Hindlimb muscle (tissue), 1 donor: ENCODE measurements at regions not wholly inside any gene's neighbourhood (a gene's known extent, or its start where the extent isn't known, plus 50 kb on each side); places are given as distances from the start of the nearest gene placed in this dataset.
"Not testable (repeated sequence)": the region's sequence is repeated elsewhere in the genome, so short reads cannot be mapped to it uniquely, and the experiment has no call there.

Experiments
- DNase-seq: peaks from one replicate; pipeline ENCODE4 v3.0.0-alpha.2; 2013

DNA sequence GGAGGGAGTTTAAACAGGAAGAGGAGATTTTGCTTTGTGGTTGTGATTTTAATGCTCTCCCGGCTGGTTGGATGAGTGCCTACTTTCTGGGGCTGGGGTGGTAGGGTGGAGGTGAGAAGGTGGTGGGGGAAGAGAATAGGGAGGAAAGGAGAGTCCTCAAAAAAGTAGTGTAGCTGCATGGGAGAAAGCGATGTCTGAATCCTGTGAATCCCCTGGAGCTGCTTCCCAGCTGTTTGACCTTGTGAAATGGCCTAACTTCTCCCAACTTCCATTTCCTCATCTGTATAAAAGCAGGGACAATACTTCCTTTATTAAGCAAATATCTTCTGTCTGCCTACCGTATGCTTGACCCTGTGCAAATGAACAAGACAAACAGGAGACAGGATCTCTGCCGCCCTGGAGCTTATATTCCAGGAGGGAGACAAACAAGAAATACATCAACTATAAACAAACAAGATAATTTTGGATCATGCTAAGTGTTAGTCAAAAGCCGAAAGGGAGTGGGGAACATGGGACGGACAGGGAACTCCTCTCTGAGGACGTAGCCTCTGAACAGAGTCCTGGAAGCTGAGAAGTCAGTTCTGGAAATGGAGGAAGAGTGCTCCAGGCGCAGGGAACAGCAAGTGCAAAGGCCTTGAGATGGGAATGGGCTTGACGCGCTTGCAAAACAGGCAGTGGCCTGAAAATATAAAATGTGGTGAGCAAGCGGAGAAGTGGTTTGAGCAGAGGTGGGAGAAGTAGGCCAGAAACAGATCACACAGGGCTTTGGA lies 103.5 kb downstream of the SPRY4 start:
- DNase-seq: no peak

DNA sequence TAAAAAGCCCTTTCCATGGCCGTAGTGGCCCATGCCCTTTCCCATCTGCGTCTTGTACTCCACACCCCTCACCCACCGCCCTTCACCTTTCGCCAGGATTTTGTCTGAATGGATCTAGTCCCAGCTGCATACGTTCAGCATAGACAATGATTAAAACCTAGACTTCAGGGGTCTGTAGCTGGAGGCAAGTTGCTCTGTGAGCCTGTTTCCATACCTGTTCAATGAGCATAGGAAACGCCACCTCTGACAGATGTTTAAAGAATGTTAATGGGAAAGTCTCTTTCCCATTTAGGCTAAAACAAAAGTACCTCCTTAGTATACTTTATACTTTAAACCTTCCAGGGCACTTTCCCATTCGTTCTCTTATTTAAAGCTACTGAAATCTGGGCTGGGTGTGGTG lies 105.7 kb downstream of the SPRY4 start:
- DNase-seq: no peak

DNA sequence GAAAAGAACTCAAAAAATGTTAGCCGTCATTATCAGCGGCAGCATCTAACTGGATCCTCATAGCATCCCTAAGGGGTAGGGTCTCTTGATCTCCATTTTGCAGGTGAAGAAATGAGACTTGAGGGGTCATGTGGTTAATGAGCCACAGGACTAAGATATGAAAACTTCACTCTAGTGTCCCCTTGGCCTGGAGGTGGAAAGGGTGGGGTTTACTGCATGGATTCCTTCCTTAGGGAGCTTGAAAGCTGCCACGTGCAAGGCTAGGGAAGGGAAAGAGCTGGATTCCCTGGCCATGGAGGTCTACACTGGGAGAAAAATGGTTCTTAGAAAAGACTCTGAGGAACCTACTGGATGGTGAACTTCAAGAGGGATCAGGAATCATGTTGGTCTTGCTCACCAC lies 107.9 kb downstream of the SPRY4 start:
- DNase-seq: no peak

DNA sequence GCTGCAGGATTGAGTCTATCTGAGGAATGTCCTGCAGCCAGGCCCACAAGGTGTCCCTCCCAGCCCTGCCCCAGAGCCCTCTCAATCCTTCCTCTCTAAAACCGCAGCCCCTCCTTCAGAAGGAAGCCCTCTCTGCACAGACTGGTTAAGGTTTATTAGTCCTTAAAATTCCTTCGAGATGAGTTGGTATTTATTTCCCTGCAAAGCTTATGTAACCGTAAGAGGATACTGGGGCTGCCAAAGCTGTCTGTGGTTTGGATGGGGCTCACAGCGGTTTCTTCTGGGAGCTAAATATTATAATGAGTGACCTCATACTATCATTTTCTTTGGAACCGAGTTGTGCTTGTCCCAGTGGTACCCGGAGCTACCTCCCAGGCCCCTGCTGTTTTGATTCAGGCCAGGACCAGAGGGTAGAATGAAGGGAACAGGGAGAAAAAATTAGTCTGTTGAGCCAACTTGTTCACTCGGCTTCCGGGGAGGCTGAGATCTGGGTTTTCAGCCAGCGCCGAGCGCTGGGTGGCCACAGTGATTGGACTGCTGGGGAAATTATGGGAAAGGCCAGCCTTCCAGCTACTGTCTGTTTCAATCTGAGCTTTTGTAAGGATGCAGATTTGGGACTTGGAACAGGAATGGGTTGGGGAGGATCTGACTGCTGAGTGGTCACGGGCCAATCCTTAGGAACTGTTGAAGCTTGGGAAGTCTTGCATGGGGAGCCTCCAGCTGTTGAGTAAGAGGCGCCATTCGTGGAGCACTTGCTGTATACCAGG lies 107.5 kb downstream of the NDFIP1 start:
- DNase-seq: peak; percentile 81

DNA sequence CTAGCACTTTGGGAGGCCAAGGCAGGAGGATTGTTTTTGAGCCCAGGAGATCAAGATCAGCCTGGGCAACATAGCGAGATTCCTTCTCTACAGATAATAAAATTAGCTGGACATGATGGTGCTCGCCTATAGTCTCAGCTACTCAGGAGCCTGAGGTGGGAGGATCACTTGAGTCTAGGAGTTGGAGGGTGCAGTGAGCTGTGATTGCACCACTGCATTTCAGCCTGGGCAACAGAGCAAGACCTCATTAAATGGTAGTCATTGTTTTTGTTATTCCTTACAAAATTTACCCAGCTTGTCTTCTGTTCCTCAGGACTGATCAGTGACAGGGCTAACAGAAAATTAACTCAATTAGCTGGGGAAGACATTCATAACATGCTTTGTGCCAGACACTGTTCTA lies 104.5 kb downstream of the NDFIP1 start:
- no peak for DNase-seq

DNA sequence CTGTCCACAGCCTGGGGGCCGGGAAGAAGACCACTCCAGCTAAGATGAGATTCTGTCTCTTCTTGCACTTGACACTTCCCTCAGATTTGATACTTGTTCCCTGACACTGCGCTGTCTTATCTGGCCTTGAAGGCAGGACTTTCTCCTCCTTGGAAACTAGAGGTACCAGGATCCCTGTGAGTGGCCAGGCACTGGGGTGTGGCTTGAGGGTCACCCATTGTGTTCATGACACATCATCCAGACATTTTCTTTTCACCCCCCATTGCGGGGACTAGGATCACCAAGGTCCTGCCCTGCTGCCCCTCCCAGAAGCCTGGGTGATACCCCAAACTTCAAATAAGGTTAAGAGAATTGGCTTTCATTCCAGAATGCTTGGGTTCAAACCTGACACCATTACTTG lies 103.3 kb downstream of the NDFIP1 start:
- no peak for DNase-seq

DNA sequence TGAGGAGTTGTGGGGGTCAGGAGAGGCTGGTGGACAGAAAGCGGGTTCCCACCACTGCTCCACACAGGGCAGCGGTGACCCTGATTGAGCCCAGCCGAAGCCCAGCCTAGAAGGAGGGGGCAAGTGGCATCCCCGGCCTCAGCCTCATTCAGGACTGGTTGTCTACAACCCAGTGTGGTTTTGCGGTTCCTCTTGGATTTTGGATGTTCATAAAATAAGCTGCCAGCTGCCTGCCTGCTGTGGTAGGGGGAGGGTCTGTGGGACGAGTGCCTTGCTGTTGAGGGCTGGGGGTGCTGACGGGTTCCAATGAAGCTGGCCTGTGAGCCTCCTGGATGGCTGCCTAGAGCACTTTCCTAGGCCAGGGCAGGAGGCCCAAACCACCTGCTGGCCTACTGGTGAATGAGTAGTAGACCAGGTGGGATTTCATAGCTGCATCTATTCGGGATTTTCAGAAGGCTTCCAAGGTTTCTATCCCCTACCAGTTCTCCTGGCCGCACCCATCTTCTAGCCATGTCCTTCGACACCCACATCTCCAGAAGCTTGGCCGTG lies 102.4 kb downstream of the NDFIP1 start:
- DNase-seq: no peak

DNA sequence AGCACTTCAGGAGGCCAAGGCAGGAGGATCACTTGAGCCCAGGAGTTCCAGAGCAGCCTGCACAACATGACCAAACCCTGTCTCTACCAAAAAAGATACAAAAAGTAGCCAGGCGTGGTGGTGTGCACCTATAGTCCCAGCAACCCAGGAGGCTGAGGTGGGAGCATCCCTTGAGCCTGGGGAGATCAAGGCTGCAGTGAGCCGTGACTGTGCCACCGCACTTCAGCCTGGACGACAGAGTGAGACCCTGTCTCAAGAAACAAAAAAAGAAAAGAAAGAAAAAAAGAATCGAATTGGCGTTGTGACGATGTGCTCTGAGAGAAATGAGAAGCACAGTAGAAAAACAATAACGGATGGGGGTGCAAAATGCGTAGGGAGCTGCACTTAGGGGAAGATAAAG lies 101.4 kb downstream of the NDFIP1 start:
- no peak for DNase-seq

DNA sequence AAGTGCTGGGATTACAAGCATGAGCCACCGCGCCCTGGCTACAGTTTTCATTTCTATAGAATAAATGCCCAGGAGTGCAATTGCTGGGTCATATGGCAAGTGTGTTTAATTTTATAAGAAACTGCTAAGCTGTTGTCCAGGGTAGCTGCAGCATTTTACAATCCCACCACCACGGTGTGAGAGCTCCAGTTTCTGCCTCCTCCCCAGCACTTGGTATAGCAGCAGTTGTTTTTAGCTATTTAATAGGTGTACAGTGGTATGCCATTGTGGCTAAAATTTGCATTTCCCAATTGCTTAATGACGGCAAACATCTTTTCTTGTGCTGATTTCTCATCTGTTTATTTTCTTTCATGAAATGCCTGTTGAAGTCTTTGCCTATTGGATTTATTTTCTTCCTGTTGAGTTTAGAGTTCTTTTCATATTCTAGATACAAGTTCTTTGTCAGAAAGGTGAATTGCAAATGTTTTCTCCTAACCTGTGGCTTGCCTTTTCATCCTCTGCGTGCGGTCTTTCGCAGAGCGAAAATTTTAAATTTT lies 100.3 kb downstream of the NDFIP1 start:
- no peak for DNase-seq

DNA sequence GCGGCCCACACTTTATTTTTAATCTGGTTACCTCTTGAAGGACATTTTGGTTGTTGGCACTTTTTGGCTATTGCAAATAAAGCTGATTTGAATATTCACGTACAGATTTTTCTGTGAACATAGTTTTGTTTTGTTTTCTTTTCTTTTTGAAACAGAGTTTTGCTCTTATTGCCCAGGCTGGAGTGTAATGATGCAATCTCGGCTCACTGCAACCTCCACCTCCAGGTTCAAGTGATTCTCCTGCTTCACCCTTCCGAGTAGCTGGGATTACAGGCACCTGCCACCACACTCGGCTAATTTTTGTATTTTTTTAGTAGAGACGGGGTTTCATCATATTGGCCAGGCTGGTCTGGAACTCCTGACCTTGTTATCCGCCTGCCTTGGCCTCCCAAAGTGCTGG lies 99.7 kb downstream of the NDFIP1 start:
- not testable (repeated sequence) for DNase-seq

DNA sequence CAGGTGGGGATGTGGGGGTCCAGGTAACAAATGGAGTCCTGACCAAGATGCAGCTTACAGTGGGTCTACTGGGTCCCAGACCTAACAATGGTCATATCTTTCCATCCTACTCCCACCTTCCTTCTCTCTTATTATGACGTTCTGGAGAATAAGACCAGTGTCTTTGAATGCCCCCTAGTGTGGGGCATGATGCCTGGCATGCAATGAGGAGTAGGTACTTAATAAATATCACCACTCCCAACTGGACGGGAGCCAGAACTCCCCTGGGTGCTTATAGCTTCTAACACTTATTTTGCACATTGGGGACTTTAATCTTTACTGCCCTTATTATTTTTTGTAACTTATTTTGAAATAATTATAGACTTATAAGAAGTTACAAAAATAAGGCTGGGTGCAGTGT lies 98.2 kb downstream of the NDFIP1 start:
- DNase-seq: no peak

DNA sequence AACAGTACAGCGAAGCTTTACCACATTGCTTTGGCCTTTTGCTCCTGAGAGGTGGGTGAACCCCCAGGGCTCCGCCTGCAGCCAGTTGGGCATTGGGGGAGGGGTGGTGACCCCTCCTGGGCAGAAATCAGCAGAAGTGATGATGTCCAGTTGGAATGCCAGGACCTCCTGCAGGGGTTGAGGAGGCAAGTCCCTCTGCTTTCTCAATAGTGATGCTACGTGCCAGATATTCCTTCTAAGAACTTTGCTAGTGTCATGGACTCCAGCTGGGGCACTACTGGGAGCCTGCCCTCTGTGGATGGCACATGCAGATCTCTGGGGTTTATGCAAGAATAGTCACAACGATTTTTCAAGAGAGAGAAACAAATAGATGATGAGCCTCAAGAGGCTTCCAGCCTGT lies 95.6 kb downstream of the NDFIP1 start:
- DNase-seq: no peak
